GM23338 (cell line): ENCODE measurements at regions not wholly inside any gene's neighbourhood (a gene's known extent, or its start where the extent isn't known, plus 50 kb on each side); places are given as distances from the start of the nearest gene placed in this dataset.

ENCODE experiments used
- ATAC-seq: fragments of 200-7000 bp; cut with Tn5 transposase; 3 replicates; pipeline ENCODE4 v1.9.1; 2020
- DNase-seq: peaks from one replicate; pipeline ENCODE4 v3.0.0-alpha.2; 2015; ENCODE audit warnings: low spot score
- H2AFZ ChIP-seq: fragments of 200-600 bp; sonication (generic); 2 replicates; pipeline ENCODE4 v1.8.0; 2016; ENCODE audit warnings: antibody characterized with exemption, mild to moderate bottlenecking, moderate library complexity
- H3F3A ChIP-seq: fragments of 200-600 bp; sonication (generic); replicated peaks from 2 replicates; pipeline ENCODE4 v1.8.0; 2017; ENCODE audit warnings: antibody characterized with exemption, mixed run types, low read depth
- H3K27ac ChIP-seq: fragments of 200-600 bp; sonication (generic); 2 replicates; pipeline ENCODE4 v1.6.1; 2016; ENCODE audit warnings: low read depth
- H3K27me3 ChIP-seq: fragments of 200-600 bp; sonication (generic); 2 replicates; pipeline ENCODE4 v1.8.0; 2016; ENCODE audit warnings: mild to moderate bottlenecking, mixed run types, moderate library complexity; ENCODE audit not compliant: insufficient read depth
- H3K36me3 ChIP-seq: fragments of 200-600 bp; sonication (generic); 2 replicates; pipeline ENCODE4 v1.8.0; 2016; ENCODE audit warnings: mild to moderate bottlenecking; ENCODE audit not compliant: insufficient read depth
- H3K4me1 ChIP-seq: fragments of 200-600 bp; sonication (generic); 2 replicates; pipeline ENCODE4 v1.8.0; 2016; ENCODE audit warnings: mild to moderate bottlenecking, moderate library complexity; ENCODE audit not compliant: insufficient read depth
- H3K4me2 ChIP-seq: fragments of 200-600 bp; sonication (generic); 2 replicates; pipeline ENCODE4 v1.7.1; 2017; ENCODE audit warnings: mixed run types
- H3K4me3 ChIP-seq: fragments of 200-600 bp; sonication (generic); 2 replicates; pipeline ENCODE4 v1.6.1; 2016; ENCODE audit warnings: mixed run types
- H3K79me2 ChIP-seq: fragments of 200-600 bp; sonication (generic); replicated peaks from 2 replicates; pipeline ENCODE4 v1.8.0; 2017; ENCODE audit warnings: mild to moderate bottlenecking; ENCODE audit not compliant: insufficient read depth
- H3K9me2 ChIP-seq: fragments of 200-600 bp; sonication (generic); 2 replicates; pipeline ENCODE4 v1.8.0; 2017; ENCODE audit not compliant: insufficient read depth
- H4K20me1 ChIP-seq: fragments of 200-600 bp; sonication (generic); replicated peaks from 2 replicates; pipeline ENCODE4 v1.8.0; 2017; ENCODE audit warnings: mild to moderate bottlenecking; ENCODE audit not compliant: insufficient read depth
- H3K27ac Mint-ChIP-seq: 2 replicates; pipeline ENCODE4 v1.8.0; 2020; ENCODE audit warnings: inconsistent platforms, mild to moderate bottlenecking, moderate library complexity, mixed read lengths
- H3K27me3 Mint-ChIP-seq: 3 replicates; pipeline ENCODE4 v1.8.0; 2022; ENCODE audit warnings: low read depth, mild to moderate bottlenecking, moderate library complexity, mixed read lengths, inconsistent platforms; ENCODE audit not compliant: insufficient read depth, poor library complexity
- H3K36me3 Mint-ChIP-seq: 3 replicates; pipeline ENCODE4 v1.8.0; 2021; ENCODE audit warnings: low read depth, mild to moderate bottlenecking, inconsistent platforms, moderate library complexity, mixed read lengths
- H3K4me1 Mint-ChIP-seq: 3 replicates; pipeline ENCODE4 v1.8.0; 2020; ENCODE audit warnings: mild to moderate bottlenecking, inconsistent platforms, mixed read lengths
- H3K4me3 Mint-ChIP-seq: 3 replicates; pipeline ENCODE4 v1.8.0; 2021; ENCODE audit warnings: moderate library complexity, mild to moderate bottlenecking, inconsistent platforms, mixed read lengths
- H3K9me3 Mint-ChIP-seq: 3 replicates; pipeline ENCODE4 v1.8.0; 2020; ENCODE audit warnings: moderate library complexity, mild to moderate bottlenecking, inconsistent platforms, mixed read lengths
- CREB1 ChIP-seq: fragments of 250-450 bp; sonication (Bioruptor Pico); IDR thresholded peaks from 2 replicates; pipeline ENCODE4 v1.5.0; 2020; ENCODE audit warnings: low read depth, mild to moderate bottlenecking, moderate library complexity
- EZH2 ChIP-seq: fragments of 200-600 bp; sonication (generic); IDR thresholded peaks from one replicate; pipeline ENCODE4 v1.8.0; 2017; ENCODE audit warnings: antibody characterized with exemption, mild to moderate bottlenecking, low read depth; ENCODE audit not compliant: unreplicated experiment
- EZH2phosphoT487 ChIP-seq: fragments of 200-600 bp; sonication (generic); IDR thresholded peaks from one replicate; pipeline ENCODE4 v1.8.1; 2018; ENCODE audit warnings: antibody characterized with exemption; ENCODE audit not compliant: unreplicated experiment
- JUNB ChIP-seq: IDR thresholded peaks from one replicate; pipeline ENCODE4 v1.6.1; 2016; ENCODE audit warnings: antibody characterized with exemption; ENCODE audit not compliant: unreplicated experiment
- STAT1 ChIP-seq: IDR thresholded peaks from one replicate; pipeline ENCODE4 v1.6.1; 2016; ENCODE audit warnings: antibody characterized with exemption; ENCODE audit not compliant: unreplicated experiment
- ZNF114 ChIP-seq: fragments of 250-450 bp; sonication (Bioruptor Pico); IDR thresholded peaks from 2 replicates; pipeline ENCODE4 v1.5.0; 2020; ENCODE audit warnings: mild to moderate bottlenecking, moderate library complexity
- ZNF331 ChIP-seq: fragments of 250-450 bp; sonication (Bioruptor Pico); IDR thresholded peaks from 2 replicates; pipeline ENCODE4 v1.5.0; 2020; ENCODE audit warnings: low read depth, mild to moderate bottlenecking, moderate library complexity
- ZNF462 ChIP-seq: fragments of 250-450 bp; sonication (Bioruptor Pico); IDR thresholded peaks from 2 replicates; pipeline ENCODE4 v1.5.0; 2020; ENCODE audit warnings: mild to moderate bottlenecking, moderate library complexity

GRCh38 chr13:47592256-47592655, 408.8 kb downstream of the SUCLA2 start:
- H4K20me1 ChIP-seq: no peaks in the 10 kb centered on the region
- H3K79me2 ChIP-seq: no peaks in the 10 kb centered on the region
- Mint-ChIP-seq H3K9me3 (peaks cover 32% of the 10 kb centered on the region), H3K4me3 (no peak overlapping the region), H3K36me3 (peaks cover 8% of the 10 kb centered on the region; the same call in 1 of the 3 replicates), H3K4me1 (no peaks in the 10 kb centered on the region), H3K27ac (no peak overlapping the region), H3K27me3 (no peaks in the 10 kb centered on the region)
- no peak for DNase-seq
- TF ChIP-seq EZH2 (no peak), CREB1 (CRISPR knock-in tag) (no peak), JUNB (no peak), STAT1 (no peak), EZH2phosphoT487 (no peak), ZNF331 (CRISPR knock-in tag) (no peak), ZNF114 (no peak), ZNF462 (CRISPR knock-in tag) (no peak)
- H3K4me2 ChIP-seq: no peak overlapping the region
- no peak for ATAC-seq
- H3F3A ChIP-seq: no peaks in the 10 kb centered on the region
- H3K27me3 ChIP-seq: no peaks in the 10 kb centered on the region
- H3K4me3 ChIP-seq: no peak overlapping the region
- no peaks in the 10 kb centered on the region for H3K4me1 ChIP-seq
- no peaks in the 10 kb centered on the region for H3K36me3 ChIP-seq
- no peak overlapping the region for H3K27ac ChIP-seq
- H3K9me2 ChIP-seq: 0 out of 2 replicates have a peak, but pooled peaks cover 4% of the 10 kb centered on the region
- no peak overlapping the region for H2AFZ ChIP-seq
